Naive thymus-derived CD4-positive, alpha-beta T cell (primary cell): ENCODE measurements at regions not wholly inside any gene's neighbourhood (a gene's known extent, or its start where the extent isn't known, plus 50 kb on each side); places are given as distances from the start of the nearest gene placed in this dataset.

Source experiments
- ATAC-seq: fragments of 150-1000 bp; cut with Tn5 transposase; 2 replicates; pipeline ENCODE4 v1.10.0; 2021; ENCODE audit warnings: mild to moderate bottlenecking, moderate library complexity
- CTCF ChIA-PET: fragments of 350-600 bp; sonication (Branson Sonifier 250); formaldehyde crosslinking; loops from one replicate; lab custom pipeline; 2021; ENCODE audit warnings: antibody characterized with exemption; lab: Charles Lee
- POLR2A ChIA-PET: fragments of 350-600 bp; sonication (Branson Sonifier 250); formaldehyde crosslinking; loops from one replicate; lab custom pipeline; 2021; ENCODE audit warnings: antibody characterized with exemption, inconsistent platforms; lab: Charles Lee
- DNase-seq, 9 donors: peaks; one replicate each; pipeline versions ENCODE4 v3.0.0 to v3.0.0-alpha.2; 2020 to 2022; ENCODE audit warnings: mixed read lengths in 1 of 9
- H3K27ac ChIP-seq: one replicate; pipeline ENCODE4 v1.7.0; 2013; ENCODE audit warnings: mild to moderate bottlenecking, low read depth, low read length, moderate library complexity
- H3K27me3 ChIP-seq, 2 donors: one replicate each; pipeline ENCODE4 v1.7.0; 2013; ENCODE audit warnings: low read length in 2 of 2, mild to moderate bottlenecking in 2 of 2, moderate library complexity in 2 of 2; ENCODE audit not compliant: control insufficient read depth in 2 of 2, insufficient read depth in 2 of 2
- H3K36me3 ChIP-seq, 3 experiments: 1 replicate in 2 of 3; 2 replicates in 1 of 3; pipeline ENCODE4 v1.7.0; 2013; ENCODE audit warnings: low read length in 3 of 3, mild to moderate bottlenecking in 3 of 3, moderate library complexity in 1 of 3; ENCODE audit not compliant: insufficient read depth in 3 of 3, control insufficient read depth in 2 of 3
- H3K4me1 ChIP-seq, 2 donors: one replicate each; pipeline ENCODE4 v1.7.0; 2013; ENCODE audit warnings: low read length in 2 of 2, mild to moderate bottlenecking in 2 of 2, moderate library complexity in 1 of 2; ENCODE audit not compliant: control insufficient read depth in 2 of 2, insufficient read depth in 2 of 2
- H3K4me3 ChIP-seq: 2 replicates; pipeline ENCODE4 v1.7.0; 2013; ENCODE audit warnings: mild to moderate bottlenecking, low read length
- H3K9me3 ChIP-seq, 3 experiments: 1 replicate in 2 of 3; 2 replicates in 1 of 3; pipeline ENCODE4 v1.7.0; 2013; ENCODE audit warnings: low read length in 3 of 3; ENCODE audit not compliant: control insufficient read depth in 2 of 3
- H3K27ac Mint-ChIP-seq, 9 donors: one replicate each; pipeline ENCODE4 v1.8.0; 2020 to 2022; ENCODE audit warnings: mixed read lengths in 9 of 9, mild to moderate bottlenecking in 8 of 9, moderate library complexity in 5 of 9, inconsistent platforms in 2 of 9
- H3K27me3 Mint-ChIP-seq, 5 donors: one replicate each; pipeline ENCODE4 v1.8.0; 2021 to 2022; ENCODE audit warnings: mixed read lengths in 5 of 5, mild to moderate bottlenecking in 1 of 5
- H3K36me3 Mint-ChIP-seq, 5 donors: one replicate each; pipeline ENCODE4 v1.8.0; 2020 to 2022; ENCODE audit warnings: mixed read lengths in 5 of 5, mild to moderate bottlenecking in 3 of 5, inconsistent platforms in 1 of 5
- H3K4me1 Mint-ChIP-seq, 7 donors: one replicate each; pipeline ENCODE4 v1.8.0; 2020 to 2022; ENCODE audit warnings: mixed read lengths in 7 of 7, mild to moderate bottlenecking in 3 of 7, inconsistent platforms in 1 of 7
- H3K4me3 Mint-ChIP-seq, 10 donors: one replicate each; pipeline ENCODE4 v1.8.0; 2020 to 2022; ENCODE audit warnings: mild to moderate bottlenecking in 10 of 10, mixed read lengths in 10 of 10, moderate library complexity in 6 of 10, inconsistent platforms in 2 of 10
- H3K9me3 Mint-ChIP-seq, 11 donors: one replicate each; pipeline ENCODE4 v1.8.0; 2020 to 2022; ENCODE audit warnings: mixed read lengths in 11 of 11, mild to moderate bottlenecking in 4 of 11, inconsistent platforms in 1 of 11, moderate library complexity in 1 of 11
- intact Hi-C, 2 donors: fragments of 100-400 bp; cut with micrococcal nuclease; formaldehyde crosslinking; loops; one replicate each; pipeline ENCODE4 v1.15.1; 2023

DNA sequence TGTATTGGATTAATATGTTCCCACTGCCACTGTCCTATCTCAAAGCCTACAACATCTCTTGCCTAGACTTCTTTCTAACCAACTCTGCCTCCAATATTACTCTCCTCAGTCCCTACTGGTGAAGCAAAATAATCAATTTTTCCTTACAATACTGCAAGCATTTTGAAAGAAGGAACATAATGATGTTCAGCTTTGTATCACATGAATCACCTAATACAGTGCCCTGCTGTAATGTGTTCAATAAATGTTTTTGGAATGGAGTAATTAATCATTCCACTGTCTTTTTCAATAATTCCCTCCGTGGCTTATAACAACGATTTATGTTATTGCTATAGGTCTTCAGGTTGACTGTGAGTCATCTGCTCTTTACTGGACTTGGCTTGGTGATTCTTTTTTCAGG, 356.4 kb downstream of the TDRD15 start:
- no peaks in the 10 kb centered on the region for H3K36me3 Mint-ChIP-seq
- Histone ChIP-seq H3K4me3 (no peak overlapping the region), H3K27ac (no peak overlapping the region), H3K27me3 (no peaks in the 10 kb centered on the region), H3K4me1 (no peaks in the 10 kb centered on the region), H3K9me3 (no peaks in the 10 kb centered on the region), H3K36me3 (no peaks in the 10 kb centered on the region)
- CTCF ChIA-PET = no interaction called here
- no peak overlapping the region for H3K27ac Mint-ChIP-seq
- no peak for DNase-seq
- H3K4me3 Mint-ChIP-seq = no peak overlapping the region
- no peaks in the 10 kb centered on the region for H3K4me1 Mint-ChIP-seq
- no peaks in the 10 kb centered on the region for H3K27me3 Mint-ChIP-seq
- no peak for ATAC-seq
- peaks cover 0 to 15% (median 9%) of the 10 kb centered on the region in 11 donors for H3K9me3 Mint-ChIP-seq
- POLR2A ChIA-PET = no interaction called here
- intact Hi-C loops = no loop called here

DNA sequence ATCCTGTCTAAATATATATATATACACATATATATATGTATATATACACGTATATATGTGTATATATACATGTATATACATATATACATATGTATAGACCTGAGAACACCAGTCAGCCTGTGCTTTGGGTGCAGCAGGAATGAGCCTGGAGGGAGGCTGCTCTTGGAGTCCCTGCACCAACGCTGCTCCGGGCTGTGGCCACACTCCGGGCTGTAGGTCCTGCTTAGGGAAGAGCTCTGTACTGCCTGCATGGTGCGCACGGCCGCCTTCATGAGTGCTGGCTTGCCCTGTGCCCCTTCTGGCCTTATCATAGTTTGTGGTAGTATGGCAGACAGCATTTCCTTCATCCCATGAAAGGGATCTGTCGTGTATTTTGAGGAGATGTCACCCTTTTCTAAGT, 360.9 kb downstream of the TDRD15 start:
- H3K9me3 Mint-ChIP-seq = peaks cover 0 to 13% (median 6%) of the 10 kb centered on the region in 11 donors
- H3K4me3 ChIP-seq = no peak overlapping the region
- H3K4me3 Mint-ChIP-seq = no peak overlapping the region
- DNase-seq (no peak), ATAC-seq (no peak)
- H3K27me3 Mint-ChIP-seq = no peaks in the 10 kb centered on the region
- no peaks in the 10 kb centered on the region for H3K36me3 ChIP-seq
- ChIA-PET POLR2A (no interaction called here), CTCF (interaction anchor here (0.6 kb wide), 1 partner anchor 19 kb away, joined by 5 read pairs; no protein-coding TSS in a partner anchor)
- no peaks in the 10 kb centered on the region for H3K27me3 ChIP-seq
- H3K36me3 Mint-ChIP-seq = no peaks in the 10 kb centered on the region
- H3K27ac Mint-ChIP-seq = no peak overlapping the region
- no peak overlapping the region for H3K27ac ChIP-seq
- H3K9me3 ChIP-seq = no peaks in the 10 kb centered on the region
- H3K4me1 Mint-ChIP-seq = peaks cover 0 to 2% (median 0%) of the 10 kb centered on the region in 7 donors
- no peaks in the 10 kb centered on the region for H3K4me1 ChIP-seq
- intact Hi-C loops = no loop called here

DNA sequence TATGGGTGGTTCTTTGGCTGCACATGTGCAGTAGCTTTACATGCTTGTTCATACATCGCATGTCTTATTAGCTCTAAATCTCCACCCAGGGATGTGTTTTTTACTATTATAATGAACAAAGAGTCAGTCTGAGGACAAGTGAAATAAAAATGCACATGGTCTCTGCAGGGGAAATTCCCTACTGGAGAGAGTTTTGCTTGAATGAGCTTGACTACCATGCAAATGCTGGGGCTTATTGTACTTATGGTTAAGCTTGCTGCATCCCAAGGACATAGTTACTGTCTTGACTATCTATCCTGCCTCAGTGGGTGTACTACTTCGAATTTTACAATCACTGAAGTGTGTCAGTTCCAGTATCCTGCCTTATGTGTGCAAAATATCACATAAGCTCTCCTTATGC, 362.7 kb downstream of the TDRD15 start:
- peaks cover 0 to 2% (median 0%) of the 10 kb centered on the region in 7 donors for H3K4me1 Mint-ChIP-seq
- ChIA-PET CTCF (no interaction called here), POLR2A (no interaction called here)
- H3K27ac ChIP-seq = no peak overlapping the region
- intact Hi-C loops = no loop called here
- no peak for DNase-seq
- no peaks in the 10 kb centered on the region for H3K9me3 ChIP-seq
- H3K36me3 ChIP-seq = no peaks in the 10 kb centered on the region
- no peaks in the 10 kb centered on the region for H3K36me3 Mint-ChIP-seq
- no peaks in the 10 kb centered on the region for H3K27me3 ChIP-seq
- H3K4me1 ChIP-seq = no peaks in the 10 kb centered on the region
- no peak overlapping the region for H3K27ac Mint-ChIP-seq
- no peak overlapping the region for H3K4me3 Mint-ChIP-seq
- ATAC-seq = no peak
- H3K27me3 Mint-ChIP-seq = no peaks in the 10 kb centered on the region
- peaks cover 2 to 18% (median 10%) of the 10 kb centered on the region in 11 donors for H3K9me3 Mint-ChIP-seq
- no peak overlapping the region for H3K4me3 ChIP-seq

DNA sequence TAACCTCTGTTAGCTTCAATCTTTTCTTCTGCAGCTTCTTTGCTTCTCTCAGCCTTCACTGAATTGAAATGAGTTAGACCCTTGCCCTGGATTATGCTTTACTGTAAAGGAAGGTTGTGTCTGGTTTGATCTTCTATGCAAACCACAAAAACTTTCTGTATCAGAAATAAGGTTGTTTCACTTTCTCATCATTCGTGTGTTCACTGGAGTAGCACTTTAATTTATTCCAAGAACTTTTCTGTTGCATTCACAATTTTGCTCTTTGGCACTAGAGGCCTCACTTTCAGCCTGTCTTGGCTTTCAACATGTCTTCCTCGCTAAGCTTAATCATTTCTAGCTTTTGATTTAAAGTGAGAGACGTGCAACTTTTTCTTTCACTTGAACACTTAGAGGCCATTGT, 365.3 kb downstream of the TDRD15 start:
- DNase-seq (no peak), ATAC-seq (no peak)
- peaks cover 2 to 23% (median 10%) of the 10 kb centered on the region in 11 donors for H3K9me3 Mint-ChIP-seq
- no peak overlapping the region for H3K27ac Mint-ChIP-seq
- H3K36me3 Mint-ChIP-seq = peaks cover 0 to 3% (median 0%) of the 10 kb centered on the region in 5 donors
- no peak overlapping the region for H3K4me3 Mint-ChIP-seq
- Histone ChIP-seq H3K36me3 (no peaks in the 10 kb centered on the region), H3K27ac (no peak overlapping the region), H3K9me3 (no peaks in the 10 kb centered on the region), H3K27me3 (no peaks in the 10 kb centered on the region), H3K4me1 (no peaks in the 10 kb centered on the region), H3K4me3 (no peak overlapping the region)
- H3K4me1 Mint-ChIP-seq = peaks cover 0 to 2% (median 0%) of the 10 kb centered on the region in 7 donors
- intact Hi-C loops = no loop called here
- ChIA-PET CTCF (no interaction called here), POLR2A (no interaction called here)
- H3K27me3 Mint-ChIP-seq = no peaks in the 10 kb centered on the region

DNA sequence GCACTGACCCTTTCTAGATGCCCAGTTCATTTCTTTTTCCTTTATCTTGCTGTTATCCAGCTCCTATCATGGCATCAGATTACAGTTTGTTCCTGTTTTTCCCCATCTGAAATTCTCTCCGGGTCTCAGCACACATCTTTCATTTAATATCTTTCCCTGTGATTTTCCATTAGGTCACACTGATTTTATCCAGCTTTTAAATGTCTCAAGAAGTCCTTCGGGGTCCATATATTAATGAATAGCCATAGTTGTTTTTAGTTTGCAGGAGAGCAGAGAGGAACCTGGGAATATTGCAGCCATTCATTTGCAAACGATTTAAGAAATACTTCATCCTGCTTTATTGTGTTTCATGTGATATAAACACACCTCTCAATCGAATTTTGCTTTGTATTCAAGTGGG, 374.2 kb downstream of the TDRD15 start:
- H3K36me3 Mint-ChIP-seq = no peaks in the 10 kb centered on the region
- DNase-seq (no peak), ATAC-seq (no peak)
- no peak overlapping the region for H3K4me3 Mint-ChIP-seq
- H3K27me3 ChIP-seq = no peaks in the 10 kb centered on the region
- H3K9me3 Mint-ChIP-seq = peaks cover 0 to 30% (median 6%) of the 10 kb centered on the region in 11 donors
- H3K9me3 ChIP-seq = no peaks in the 10 kb centered on the region
- H3K27me3 Mint-ChIP-seq = no peaks in the 10 kb centered on the region
- intact Hi-C loops = no loop called here
- no peak overlapping the region for H3K4me3 ChIP-seq
- H3K27ac ChIP-seq = no peak overlapping the region
- CTCF ChIA-PET = no interaction called here
- no peaks in the 10 kb centered on the region for H3K4me1 ChIP-seq
- H3K36me3 ChIP-seq = no peaks in the 10 kb centered on the region
- no peak overlapping the region for H3K27ac Mint-ChIP-seq
- POLR2A ChIA-PET = no interaction called here
- H3K4me1 Mint-ChIP-seq = no peaks in the 10 kb centered on the region

GRCh38 chr2:21500401-21500945, 376.7 kb downstream of the TDRD15 start:
- H3K4me3 ChIP-seq = no peak overlapping the region
- ChIA-PET POLR2A (no interaction called here), CTCF (no interaction called here)
- Mint-ChIP-seq H3K4me3 (no peak overlapping the region), H3K9me3 (peaks cover 0 to 22% (median 6%) of the 10 kb centered on the region in 11 donors), H3K4me1 (no peaks in the 10 kb centered on the region), H3K27ac (no peak overlapping the region), H3K36me3 (no peaks in the 10 kb centered on the region), H3K27me3 (no peaks in the 10 kb centered on the region)
- no peak overlapping the region for H3K27ac ChIP-seq
- no peaks in the 10 kb centered on the region for H3K9me3 ChIP-seq
- intact Hi-C loops = no loop called here
- no peak for DNase-seq
- H3K36me3 ChIP-seq = no peaks in the 10 kb centered on the region
- ATAC-seq = no peak
- H3K27me3 ChIP-seq = no peaks in the 10 kb centered on the region
- no peaks in the 10 kb centered on the region for H3K4me1 ChIP-seq

DNA sequence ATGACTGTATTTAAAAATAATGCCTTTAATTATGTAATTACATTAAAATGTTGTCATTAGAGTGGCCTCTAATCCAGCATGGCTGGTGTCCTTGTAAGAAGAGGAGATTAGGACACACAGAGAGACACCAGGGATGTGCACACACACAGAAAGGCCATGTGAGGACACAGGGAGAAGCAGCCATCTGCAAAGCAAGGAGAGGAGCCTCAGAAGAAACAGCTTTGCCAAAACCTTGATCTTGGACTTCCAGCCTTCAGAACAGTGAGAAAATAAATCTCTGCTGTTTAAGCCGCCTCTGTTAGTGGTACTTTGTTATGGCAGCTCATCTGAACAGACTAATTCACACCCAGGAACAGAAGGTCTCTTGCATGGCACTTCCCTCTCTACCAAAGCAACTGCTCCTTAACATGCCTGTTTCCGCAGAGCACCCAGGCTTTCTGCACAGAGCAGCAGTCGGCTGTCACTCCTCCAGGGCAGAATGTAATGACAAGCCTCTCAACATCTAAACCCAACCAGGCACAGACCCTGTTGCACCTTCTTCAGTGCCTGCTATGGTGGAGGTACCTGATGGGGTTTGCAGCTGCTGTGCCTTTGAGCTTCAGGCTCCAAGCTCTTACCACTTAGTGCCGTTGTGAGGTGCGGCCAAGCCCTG, 377.7 kb downstream of the TDRD15 start:
- ChIA-PET CTCF (no interaction called here), POLR2A (no interaction called here)
- Mint-ChIP-seq H3K4me3 (no peak overlapping the region), H3K4me1 (no peaks in the 10 kb centered on the region), H3K27me3 (no peaks in the 10 kb centered on the region), H3K36me3 (no peaks in the 10 kb centered on the region), H3K27ac (no peak overlapping the region), H3K9me3 (peaks cover 0 to 23% (median 4%) of the 10 kb centered on the region in 11 donors)
- no peaks in the 10 kb centered on the region for H3K9me3 ChIP-seq
- no peaks in the 10 kb centered on the region for H3K4me1 ChIP-seq
- H3K4me3 ChIP-seq = no peak overlapping the region
- DNase-seq (no peak), ATAC-seq (no peak)
- no peaks in the 10 kb centered on the region for H3K27me3 ChIP-seq
- no peak overlapping the region for H3K27ac ChIP-seq
- no peaks in the 10 kb centered on the region for H3K36me3 ChIP-seq
- intact Hi-C loops = no loop called here
